Sigmoid colon (tissue), 6 donors: ENCODE measurements at regions not wholly inside any gene's neighbourhood (a gene's known extent, or its start where the extent isn't known, plus 50 kb on each side); places are given as distances from the start of the nearest gene placed in this dataset.
"Not testable (repeated sequence)": the region's sequence is repeated elsewhere in the genome, so short reads cannot be mapped to it uniquely, and the experiment has no call there.

Experiments
- DNase-seq: peaks from one replicate; pipeline ENCODE4 v3.0.0-alpha.2; 2019
- H3K27ac ChIP-seq, 4 donors: fragments of 200-600 bp; sonication (generic); one replicate each; pipeline ENCODE4 v1.5.1; 2016 to 2019; ENCODE audit warnings: mild to moderate bottlenecking in 1 of 4
- H3K27me3 ChIP-seq, 3 donors: fragments of 200-600 bp; sonication (generic); one replicate each; pipeline ENCODE4 v1.5.1; 2019; ENCODE audit warnings: mild to moderate bottlenecking in 1 of 3
- H3K36me3 ChIP-seq, 4 donors: fragments of 200-600 bp; sonication (generic); one replicate each; pipeline ENCODE4 v1.5.1; 2016 to 2019
- H3K4me1 ChIP-seq, 4 donors: fragments of 200-600 bp; sonication (generic); one replicate each; pipeline ENCODE4 v1.5.1; 2017 to 2019
- H3K4me3 ChIP-seq, 4 donors: fragments of 200-600 bp; sonication (generic); one replicate each; pipeline ENCODE4 v1.5.1; 2017 to 2019; ENCODE audit warnings: mild to moderate bottlenecking in 2 of 4, moderate library complexity in 1 of 4
- H3K9me3 ChIP-seq, 4 donors: fragments of 200-600 bp in 3 of 4; sonication (generic) in 3 of 4; one replicate each; pipeline versions ENCODE4 v1.5.1 to v1.6.1; 2013 to 2019
- CTCF ChIP-seq, 4 experiments: fragments of 450-650 bp in 3 of 4; fragments of 200-600 bp in 1 of 4; IDR thresholded peaks; one replicate each; pipeline ENCODE4 v1.5.1; 2016 to 2019; ENCODE audit warnings: antibody characterized with exemption in 4 of 4, mild to moderate bottlenecking in 3 of 4, moderate library complexity in 2 of 4
- EP300 ChIP-seq, 4 donors: sonication (generic); formaldehyde crosslinking; IDR thresholded peaks; one replicate each; pipeline ENCODE4 v1.6.1; 2017; ENCODE audit warnings: antibody characterized with exemption in 4 of 4
- POLR2A ChIP-seq, 2 donors: fragments of 450-650 bp; IDR thresholded peaks; one replicate each; pipeline ENCODE4 v1.6.1; 2016; ENCODE audit warnings: antibody characterized with exemption in 2 of 2, mild to moderate bottlenecking in 2 of 2, moderate library complexity in 2 of 2
- POLR2AphosphoS5 ChIP-seq, 4 donors: sonication (generic); formaldehyde crosslinking; IDR thresholded peaks; one replicate each; pipeline ENCODE4 v1.6.1; 2017; ENCODE audit warnings: antibody characterized with exemption in 4 of 4
- WGBS, 2 donors: extraction: QIAGEN DNeasy Blood & Tissue Kit; methylation state at CpG; one replicate each; pipeline ENCODE4 v1.1.7; 2013; 5-methylcytosine and 5-hydroxymethylcytosine counted together
- intact Hi-C: fragments of 100-400 bp; cut with DNase I; formaldehyde crosslinking; loops from one replicate; pipeline ENCODE4 v1.15.1; 2023
- donor health status: healthy with polysubstance abuse.
- donor health status: healthy.

GRCh38 chr6:82461536-82461935 is 97.9 kb downstream of the TPBG start:
- no peak overlapping the region for H3K4me3 ChIP-seq
- no peaks in the 10 kb centered on the region for H3K27me3 ChIP-seq
- no peaks in the 10 kb centered on the region for H3K4me1 ChIP-seq
- intact Hi-C loops: no loop called here
- no peaks in the 10 kb centered on the region for H3K36me3 ChIP-seq
- H3K27ac ChIP-seq: no peak overlapping the region
- TF ChIP-seq EP300 (IDR thresholded peaks at IDR 0.05): no peak
- TF ChIP-seq POLR2AphosphoS5 (IDR thresholded peaks at IDR 0.05): no peak
- TF ChIP-seq CTCF (IDR thresholded peaks at IDR 0.05): no peak
- TF ChIP-seq POLR2A (IDR thresholded peaks at IDR 0.05): no peak
- no peak for DNase-seq
- WGBS, 2 donors: 91 to 93% methylated on average over 1 of the region's 1 CpG
- no peaks in the 10 kb centered on the region for H3K9me3 ChIP-seq

- DNase-seq: no peak
- Histone ChIP-seq H3K9me3 (peaks cover 0 to 6% (median 0%) of the 10 kb centered on the region in 4 donors), H3K4me1 (no peaks in the 10 kb centered on the region), H3K36me3 (no peaks in the 10 kb centered on the region), H3K27ac (no peak overlapping the region), H3K27me3 (no peaks in the 10 kb centered on the region), H3K4me3 (no peak overlapping the region)
- intact Hi-C loops: no loop called here
- TF ChIP-seq POLR2A (IDR thresholded peaks at IDR 0.05) (no peak), CTCF (IDR thresholded peaks at IDR 0.05) (no peak), EP300 (IDR thresholded peaks at IDR 0.05) (no peak), POLR2AphosphoS5 (IDR thresholded peaks at IDR 0.05) (no peak)
Measured at GRCh38 chr6:82467338-82467737, 103.7 kb downstream of the TPBG start.

GRCh38 chr6:82470123-82470522 is 106.5 kb downstream of the TPBG start:
- WGBS, 2 donors: 93 to 94% methylated on average over 8 of the region's 8 CpGs
- DNase-seq, H3K4me1 ChIP-seq, H3K27me3 ChIP-seq, intact Hi-C loops, H3K4me3 ChIP-seq, H3K9me3 ChIP-seq, H3K36me3 ChIP-seq, H3K27ac ChIP-seq: not testable (repeated sequence)

- H3K9me3 ChIP-seq, H3K4me1 ChIP-seq, H3K36me3 ChIP-seq, H3K27ac ChIP-seq, DNase-seq, intact Hi-C loops, H3K27me3 ChIP-seq, H3K4me3 ChIP-seq: not testable (repeated sequence)
- WGBS, 2 donors: 92 to 95% methylated on average over 5 of the region's 5 CpGs
Measured at GRCh38 chr6:82475106-82475505, 111.5 kb downstream of the TPBG start.

GRCh38 chr6:82484001-82484400 is 120.4 kb downstream of the TPBG start:
- intact Hi-C loops: no loop called here
- no peak overlapping the region for H3K4me3 ChIP-seq
- H3K36me3 ChIP-seq: no peaks in the 10 kb centered on the region
- 83 to 85% methylated on average over 3 of the region's 3 CpGs for WGBS, 2 donors
- peaks cover 0 to 3% (median 0%) of the 10 kb centered on the region in 4 donors for H3K9me3 ChIP-seq
- no peak for TF ChIP-seq POLR2AphosphoS5 (IDR thresholded peaks at IDR 0.05)
- no peak for TF ChIP-seq EP300 (IDR thresholded peaks at IDR 0.05)
- TF ChIP-seq POLR2A (IDR thresholded peaks at IDR 0.05): no peak
- TF ChIP-seq CTCF (IDR thresholded peaks at IDR 0.05): no peak
- H3K27me3 ChIP-seq: no peaks in the 10 kb centered on the region
- no peak overlapping the region for H3K27ac ChIP-seq
- no peaks in the 10 kb centered on the region for H3K4me1 ChIP-seq
- no peak for DNase-seq

GRCh38 chr6:82484737-82485626 is 121.4 kb downstream of the TPBG start:
- DNase-seq: no peak
- H3K27ac ChIP-seq: no peak overlapping the region
- no peaks in the 10 kb centered on the region for H3K4me1 ChIP-seq
- TF ChIP-seq POLR2A (IDR thresholded peaks at IDR 0.05) (no peak), POLR2AphosphoS5 (IDR thresholded peaks at IDR 0.05) (no peak), CTCF (IDR thresholded peaks at IDR 0.05) (no peak), EP300 (IDR thresholded peaks at IDR 0.05) (no peak)
- 84 to 85% methylated on average over 9 of the region's 9 CpGs for WGBS, 2 donors
- H3K27me3 ChIP-seq: no peaks in the 10 kb centered on the region
- H3K36me3 ChIP-seq: no peaks in the 10 kb centered on the region
- H3K9me3 ChIP-seq: peaks cover 0 to 3% (median 0%) of the 10 kb centered on the region in 4 donors
- intact Hi-C loops: no loop called here
- no peak overlapping the region for H3K4me3 ChIP-seq
